ENCODE measurements at regions not wholly inside any gene's neighbourhood (a gene's known extent, or its start where the extent isn't known, plus 50 kb on each side); places are given as distances from the start of the nearest gene placed in this dataset.
"Not testable (repeated sequence)": the region's sequence is repeated elsewhere in the genome, so short reads cannot be mapped to it uniquely, and the experiment has no call there.

GRCh38 chr9:84076384-84076783 lies 95.8 kb downstream of the RMI1 start (continued):
- TF ChIP-seq ZNF462 (CRISPR knock-in tag; IDR thresholded peaks at IDR 0.05) = no peak

- H3K4me1 Mint-ChIP-seq = peaks cover 11% of the 10 kb centered on the region
- H3K9me3 Mint-ChIP-seq; H3F3A ChIP-seq (replicated peaks; ENCODE audit: low read depth); ATAC-seq; H3K4me1 ChIP-seq (ENCODE audit: insufficient read depth); DNase-seq (ENCODE audit: low spot score); H3K36me3 Mint-ChIP-seq (ENCODE audit: low read depth); H3K4me2 ChIP-seq; H3K9me2 ChIP-seq (ENCODE audit: insufficient read depth); H3K27me3 ChIP-seq (ENCODE audit: insufficient read depth); H3K36me3 ChIP-seq (ENCODE audit: insufficient read depth); H3K27ac Mint-ChIP-seq; H3K27me3 Mint-ChIP-seq (ENCODE audit: insufficient read depth, low read depth, poor library complexity); H3K79me2 ChIP-seq (replicated peaks; ENCODE audit: insufficient read depth); H3K4me3 ChIP-seq; H3K4me3 Mint-ChIP-seq; H2AFZ ChIP-seq; H4K20me1 ChIP-seq (replicated peaks; ENCODE audit: insufficient read depth); H3K27ac ChIP-seq (ENCODE audit: low read depth): not testable (repeated sequence)
Measured at GRCh38 chr9:84077816-84078215, 97.2 kb downstream of the RMI1 start.

GRCh38 chr9:84079994-84080393 lies 99.4 kb downstream of the RMI1 start:
- no peaks in the 10 kb centered on the region for H3K79me2 ChIP-seq (replicated peaks; ENCODE audit: insufficient read depth)
- ATAC-seq (no peak), DNase-seq (ENCODE audit: low spot score) (no peak)
- Mint-ChIP-seq H3K36me3 (ENCODE audit: low read depth) (no peaks in the 10 kb centered on the region), H3K27me3 (ENCODE audit: insufficient read depth, low read depth, poor library complexity) (no peaks in the 10 kb centered on the region), H3K9me3 (no peaks in the 10 kb centered on the region), H3K27ac (no peak overlapping the region), H3K4me3 (no peak overlapping the region), H3K4me1 (peaks cover 11% of the 10 kb centered on the region)
- H3K4me2 ChIP-seq = no peak overlapping the region
- no peaks in the 10 kb centered on the region for H3K4me1 ChIP-seq (ENCODE audit: insufficient read depth)
- no peaks in the 10 kb centered on the region for H4K20me1 ChIP-seq (replicated peaks; ENCODE audit: insufficient read depth)
- H2AFZ ChIP-seq = no peak overlapping the region
- H3F3A ChIP-seq (replicated peaks; ENCODE audit: low read depth) = no peaks in the 10 kb centered on the region
- H3K36me3 ChIP-seq (ENCODE audit: insufficient read depth) = no peaks in the 10 kb centered on the region
- H3K27me3 ChIP-seq (ENCODE audit: insufficient read depth) = no peaks in the 10 kb centered on the region
- no peak overlapping the region for H3K4me3 ChIP-seq
- H3K27ac ChIP-seq (ENCODE audit: low read depth) = no peak overlapping the region
- peaks cover 5% of the 10 kb centered on the region for H3K9me2 ChIP-seq (ENCODE audit: insufficient read depth)
- no peak for TF ChIP-seq ZNF114 (CRISPR knock-in tag; IDR thresholded peaks at IDR 0.05)
- TF ChIP-seq REST (IDR thresholded peaks at IDR 0.05; ENCODE audit: unreplicated experiment) = no peak
- TF ChIP-seq ZNF331 (CRISPR knock-in tag; IDR thresholded peaks at IDR 0.05; ENCODE audit: low read depth) = no peak
- TF ChIP-seq ETS1 (IDR thresholded peaks at IDR 0.05) = no peak
- no peak for TF ChIP-seq NANOG (IDR thresholded peaks at IDR 0.05; ENCODE audit: borderline replicate concordance)
- TF ChIP-seq POLR2AphosphoS5 (IDR thresholded peaks at IDR 0.05; ENCODE audit: low read depth) = no peak

All from GM23338 (cell line).